Mesendoderm (in vitro differentiated cells): ENCODE measurements at regions not wholly inside any gene's neighbourhood (a gene's known extent, or its start where the extent isn't known, plus 50 kb on each side); places are given as distances from the start of the nearest gene placed in this dataset.

ENCODE experiments used
- DNase-seq: peaks from one replicate; pipeline ENCODE4 v3.0.0; 2013
- H2AK5ac ChIP-seq: 2 replicates; pipeline ENCODE4 v1.6.1; 2013; ENCODE audit warnings: low read length, inconsistent platforms
- H2BK120ac ChIP-seq: 2 replicates; pipeline ENCODE4 v1.6.1; 2013; ENCODE audit warnings: low read depth, mild to moderate bottlenecking, low read length, moderate library complexity, mixed read lengths
- H2BK15ac ChIP-seq: replicated peaks from 2 replicates; pipeline ENCODE4 v1.6.1; 2013; ENCODE audit warnings: low read depth, mild to moderate bottlenecking, moderate library complexity
- H2BK5ac ChIP-seq: 2 replicates; pipeline ENCODE4 v1.6.1; 2013; ENCODE audit warnings: low read length, inconsistent platforms
- H3K18ac ChIP-seq: 2 replicates; pipeline ENCODE4 v1.6.1; 2013; ENCODE audit warnings: mild to moderate bottlenecking, low read length, mixed read lengths
- H3K23ac ChIP-seq: one replicate; pipeline ENCODE4 v1.6.1; 2013; ENCODE audit warnings: low read length
- H3K27ac ChIP-seq: 2 replicates; pipeline ENCODE4 v1.5.1; 2013; ENCODE audit warnings: low read depth, mild to moderate bottlenecking, inconsistent platforms, low read length, moderate library complexity
- H3K27me3 ChIP-seq: 2 replicates; pipeline ENCODE4 v1.6.1; 2013; ENCODE audit warnings: low read length, control low read depth, mild to moderate bottlenecking, inconsistent platforms; ENCODE audit not compliant: insufficient read depth, poor library complexity
- H3K36me3 ChIP-seq: 2 replicates; pipeline ENCODE4 v1.6.1; 2013; ENCODE audit warnings: low read length, inconsistent platforms; ENCODE audit not compliant: control insufficient read depth, insufficient read depth
- H3K4ac ChIP-seq: one replicate; pipeline ENCODE4 v1.6.1; 2013; ENCODE audit warnings: low read depth, mild to moderate bottlenecking, low read length, moderate library complexity
- H3K4me1 ChIP-seq: 2 replicates; pipeline ENCODE4 v1.6.1; 2013; ENCODE audit warnings: low read depth, low read length, inconsistent platforms; ENCODE audit not compliant: control insufficient read depth
- H3K4me2 ChIP-seq: 2 replicates; pipeline ENCODE4 v1.6.1; 2013; ENCODE audit warnings: low read length
- H3K4me3 ChIP-seq: 2 replicates; pipeline ENCODE4 v1.5.1; 2013; ENCODE audit warnings: mild to moderate bottlenecking, low read length
- H3K56ac ChIP-seq: one replicate; pipeline ENCODE4 v1.6.1; 2013; ENCODE audit warnings: low read length
- H3K79me1 ChIP-seq: 2 replicates; pipeline ENCODE4 v1.6.1; 2013; ENCODE audit warnings: low read length, inconsistent platforms
- H3K79me2 ChIP-seq: 2 replicates; pipeline ENCODE4 v1.6.1; 2013; ENCODE audit warnings: mild to moderate bottlenecking, low read length; ENCODE audit not compliant: control insufficient read depth, insufficient read depth
- H3K9ac ChIP-seq: 2 replicates; pipeline ENCODE4 v1.6.1; 2013; ENCODE audit warnings: low read length, inconsistent platforms
- H4K5ac ChIP-seq: one replicate; pipeline ENCODE4 v1.6.1; 2013; ENCODE audit warnings: low read length
- H4K8ac ChIP-seq: one replicate; pipeline ENCODE4 v1.6.1; 2013; ENCODE audit warnings: low read depth, mild to moderate bottlenecking, control low read depth, low read length, moderate library complexity
- WGBS: extraction: QIAGEN DNeasy Blood & Tissue Kit; methylation state at CpG from one replicate; pipeline ENCODE4 v1.1.7; 2013; ENCODE audit warnings: low lambda C conversion rate, missing lambda C conversion rate; ENCODE audit not compliant: insufficient coverage; ENCODE audit errors: extremely low coverage; 5-methylcytosine and 5-hydroxymethylcytosine counted together

- H4K8ac ChIP-seq = no peak overlapping the region
- no peak overlapping the region for H3K23ac ChIP-seq
- peaks cover 9% of the 10 kb centered on the region for H3K4me1 ChIP-seq
- H3K27me3 ChIP-seq = no peaks in the 10 kb centered on the region
- H3K4me2 ChIP-seq = no peak overlapping the region
- peak overlapping the region; percentile 48 for H2AK5ac ChIP-seq
- peak overlapping the region; percentile 1 for H3K9ac ChIP-seq
- DNase-seq = no peak
- no peaks in the 10 kb centered on the region for H3K36me3 ChIP-seq
- H2BK120ac ChIP-seq = no peak overlapping the region
- H3K27ac ChIP-seq = no peak overlapping the region
- H3K56ac ChIP-seq = peak overlapping the region; percentile 67
- H3K4me3 ChIP-seq = no peak overlapping the region
- no peaks in the 10 kb centered on the region for H3K79me2 ChIP-seq
- no peak overlapping the region for H2BK5ac ChIP-seq
- H3K79me1 ChIP-seq = no peaks in the 10 kb centered on the region
- H2BK15ac ChIP-seq = no peak overlapping the region
- no CpG with 5 or more reads among the region's 15 CpGs for WGBS
- no peak overlapping the region for H3K18ac ChIP-seq
- H4K5ac ChIP-seq = no peak overlapping the region
- no peak overlapping the region for H3K4ac ChIP-seq
Measured at GRCh38 chr12:116456330-116457082, 102.7 kb upstream of the MAP1LC3B2 start.

- no peak overlapping the region for H2BK5ac ChIP-seq
- no peak for DNase-seq
- H3K79me1 ChIP-seq = no peaks in the 10 kb centered on the region
- no peak overlapping the region for H4K8ac ChIP-seq
- no peaks in the 10 kb centered on the region for H3K27me3 ChIP-seq
- no peaks in the 10 kb centered on the region for H3K36me3 ChIP-seq
- no peak overlapping the region for H3K4me2 ChIP-seq
- no peak overlapping the region for H3K4ac ChIP-seq
- H3K9ac ChIP-seq = no peak overlapping the region
- no peak overlapping the region for H2BK15ac ChIP-seq
- H3K18ac ChIP-seq = no peak overlapping the region
- H3K4me1 ChIP-seq = peaks cover 9% of the 10 kb centered on the region
- H3K4me3 ChIP-seq = no peak overlapping the region
- H3K27ac ChIP-seq = no peak overlapping the region
- H4K5ac ChIP-seq = no peak overlapping the region
- H2BK120ac ChIP-seq = no peak overlapping the region
- no peak overlapping the region for H3K23ac ChIP-seq
- WGBS = no CpG with 5 or more reads among the region's 12 CpGs
- no peaks in the 10 kb centered on the region for H3K79me2 ChIP-seq
- no peak overlapping the region for H2AK5ac ChIP-seq
- H3K56ac ChIP-seq = no peak overlapping the region
Measured at GRCh38 chr12:116458492-116458891, 100.7 kb upstream of the MAP1LC3B2 start.

- H3K79me2 ChIP-seq = no peaks in the 10 kb centered on the region
- H2BK5ac ChIP-seq = no peak overlapping the region
- no peak overlapping the region for H4K5ac ChIP-seq
- no peak overlapping the region for H2BK120ac ChIP-seq
- no peak overlapping the region for H3K4me2 ChIP-seq
- no peak overlapping the region for H3K4me3 ChIP-seq
- no peak overlapping the region for H2BK15ac ChIP-seq
- no peaks in the 10 kb centered on the region for H3K79me1 ChIP-seq
- WGBS = no CpG with 5 or more reads among the region's 21 CpGs
- H3K36me3 ChIP-seq = no peaks in the 10 kb centered on the region
- H4K8ac ChIP-seq = no peak overlapping the region
- no peaks in the 10 kb centered on the region for H3K27me3 ChIP-seq
- peaks cover 9% of the 10 kb centered on the region for H3K4me1 ChIP-seq
- H3K4ac ChIP-seq = no peak overlapping the region
- no peak overlapping the region for H3K9ac ChIP-seq
- H3K56ac ChIP-seq = no peak overlapping the region
- no peak overlapping the region for H3K23ac ChIP-seq
- no peak overlapping the region for H3K18ac ChIP-seq
- no peak for DNase-seq
- no peak overlapping the region for H3K27ac ChIP-seq
- no peak overlapping the region for H2AK5ac ChIP-seq
Measured at GRCh38 chr12:116459011-116459875, 99.9 kb upstream of the MAP1LC3B2 start.

- no peak overlapping the region for H3K56ac ChIP-seq
- no peak overlapping the region for H2BK15ac ChIP-seq
- no peak overlapping the region for H4K8ac ChIP-seq
- H4K5ac ChIP-seq = no peak overlapping the region
- DNase-seq = no peak
- H3K4me3 ChIP-seq = no peak overlapping the region
- H2AK5ac ChIP-seq = no peak overlapping the region
- no peak overlapping the region for H3K18ac ChIP-seq
- H2BK120ac ChIP-seq = no peak overlapping the region
- H3K4me2 ChIP-seq = no peak overlapping the region
- H3K79me1 ChIP-seq = no peaks in the 10 kb centered on the region
- H3K27ac ChIP-seq = no peak overlapping the region
- H3K36me3 ChIP-seq = no peaks in the 10 kb centered on the region
- no peak overlapping the region for H3K9ac ChIP-seq
- peaks cover 5% of the 10 kb centered on the region for H3K4me1 ChIP-seq
- H3K23ac ChIP-seq = no peak overlapping the region
- H2BK5ac ChIP-seq = no peak overlapping the region
- whole genome bisulfite sequencing = no CpG with 5 or more reads among the region's 17 CpGs
- H3K27me3 ChIP-seq = no peaks in the 10 kb centered on the region
- no peak overlapping the region for H3K4ac ChIP-seq
- H3K79me2 ChIP-seq = no peaks in the 10 kb centered on the region
Measured at GRCh38 chr12:116459916-116460663, 99.1 kb upstream of the MAP1LC3B2 start.

GRCh38 chr12:116461060-116461459 lies 98.1 kb upstream of the MAP1LC3B2 start:
- no peak overlapping the region for H2BK15ac ChIP-seq
- no peak overlapping the region for H4K5ac ChIP-seq
- H2BK5ac ChIP-seq = no peak overlapping the region
- no peaks in the 10 kb centered on the region for H3K79me1 ChIP-seq
- H3K27me3 ChIP-seq = no peaks in the 10 kb centered on the region
- no peaks in the 10 kb centered on the region for H3K79me2 ChIP-seq
- no peak overlapping the region for H3K4me3 ChIP-seq
- H2BK120ac ChIP-seq = no peak overlapping the region
- H3K56ac ChIP-seq = no peak overlapping the region
- no peak overlapping the region for H3K9ac ChIP-seq
- H3K4ac ChIP-seq = no peak overlapping the region
- no peak overlapping the region for H3K27ac ChIP-seq
- no peak overlapping the region for H3K4me2 ChIP-seq
- no peak overlapping the region for H2AK5ac ChIP-seq
- H3K36me3 ChIP-seq = no peaks in the 10 kb centered on the region
- no peak overlapping the region for H3K23ac ChIP-seq
- no peak overlapping the region for H3K18ac ChIP-seq
- H3K4me1 ChIP-seq = peaks cover 4% of the 10 kb centered on the region
- no peak overlapping the region for H4K8ac ChIP-seq
- DNase-seq = no peak
- WGBS = no CpG with 5 or more reads among the region's 6 CpGs
